SK-N-SH treated with all-trans-retinoic acid at 6 μM for 48 hours (cell line): ENCODE measurements at regions not wholly inside any gene's neighbourhood (a gene's known extent, or its start where the extent isn't known, plus 50 kb on each side); places are given as distances from the start of the nearest gene placed in this dataset.

Experiments
- ATAC-seq: fragments of 200-7000 bp; cut with Tn5 transposase; 3 replicates; pipeline ENCODE4 v1.9.1; 2020; ENCODE audit warnings: mild to moderate bottlenecking, moderate library complexity
- ARNTL ChIP-seq: fragments of 450-650 bp; formaldehyde crosslinking; IDR thresholded peaks from 2 replicates; pipeline ENCODE4 v1.5.0; 2020; ENCODE audit warnings: low read depth, mild to moderate bottlenecking, moderate library complexity, borderline replicate concordance
- BACH2 ChIP-seq: fragments of 250-450 bp; sonication (Bioruptor Pico); IDR thresholded peaks from 2 replicates; pipeline ENCODE4 v1.9.0; 2021; ENCODE audit warnings: mild to moderate bottlenecking, borderline replicate concordance
- CREB5 ChIP-seq: fragments of 250-450 bp; sonication (Bioruptor Pico); IDR thresholded peaks from 2 replicates; pipeline ENCODE4 v1.5.1; 2020; ENCODE audit warnings: low read depth, mild to moderate bottlenecking, moderate library complexity
- CSRNP3 ChIP-seq: fragments of 250-450 bp; sonication (Bioruptor Pico); IDR thresholded peaks from 2 replicates; pipeline ENCODE4 v1.5.1; 2021; ENCODE audit warnings: mild to moderate bottlenecking, moderate library complexity
- GLIS3 ChIP-seq: fragments of 250-450 bp; sonication (Bioruptor Pico); IDR thresholded peaks from 2 replicates; pipeline ENCODE4 v1.5.0; 2020; ENCODE audit warnings: mild to moderate bottlenecking, moderate library complexity
- ISL1 ChIP-seq: fragments of 250-450 bp; sonication (Bioruptor Pico); IDR thresholded peaks from 2 replicates; pipeline ENCODE4 v2.1.2; 2022; ENCODE audit warnings: mild to moderate bottlenecking, moderate library complexity
- OSR1 ChIP-seq: fragments of 250-450 bp; sonication (Bioruptor Pico); IDR thresholded peaks from 2 replicates; pipeline ENCODE4 v1.8.0; 2022; ENCODE audit warnings: moderate library complexity, mild to moderate bottlenecking, inconsistent platforms
- PATZ1 ChIP-seq: fragments of 250-450 bp; sonication (Bioruptor Pico); IDR thresholded peaks from 2 replicates; pipeline ENCODE4 v1.8.0; 2020; ENCODE audit warnings: mild to moderate bottlenecking, moderate library complexity, borderline replicate concordance
- POU6F1 ChIP-seq: fragments of 250-450 bp; sonication (Bioruptor Pico); IDR thresholded peaks from 2 replicates; pipeline ENCODE4 v1.8.0; 2021; ENCODE audit warnings: low read depth, mild to moderate bottlenecking, moderate library complexity, borderline replicate concordance
- PPARA ChIP-seq: fragments of 250-450 bp; sonication (Bioruptor Pico); IDR thresholded peaks from 2 replicates; pipeline ENCODE4 v1.5.0; 2020; ENCODE audit warnings: mild to moderate bottlenecking, borderline replicate concordance
- TCF4 ChIP-seq: fragments of 250-450 bp; sonication (Bioruptor Pico); IDR thresholded peaks from 2 replicates; pipeline ENCODE4 v1.8.0; 2021; ENCODE audit warnings: mild to moderate bottlenecking, moderate library complexity, borderline replicate concordance
- TOX ChIP-seq: fragments of 250-450 bp; sonication (Bioruptor Pico); IDR thresholded peaks from 2 replicates; pipeline ENCODE4 v1.8.0; 2021; ENCODE audit warnings: mild to moderate bottlenecking, moderate library complexity, borderline replicate concordance
- TSHZ2 ChIP-seq: fragments of 250-450 bp; sonication (Bioruptor Pico); IDR thresholded peaks from 2 replicates; pipeline ENCODE4 v1.5.0; 2020; ENCODE audit warnings: mild to moderate bottlenecking, moderate library complexity
- ZC3H10 ChIP-seq: fragments of 250-450 bp; sonication (Bioruptor Pico); IDR thresholded peaks from 2 replicates; pipeline ENCODE4 v1.5.1; 2021; ENCODE audit warnings: mild to moderate bottlenecking, moderate library complexity
- ZFP30 ChIP-seq: fragments of 450-650 bp; formaldehyde crosslinking; IDR thresholded peaks from 2 replicates; pipeline ENCODE4 v1.5.0; 2022; ENCODE audit warnings: mild to moderate bottlenecking, moderate library complexity

GRCh38 chr6:113699239-113699638 lies 157.9 kb upstream of the MARCKS start:
- no peak for ATAC-seq
- TF ChIP-seq PATZ1 (CRISPR knock-in tag) (no peak), ARNTL (CRISPR knock-in tag) (no peak), OSR1 (CRISPR knock-in tag) (no peak), TCF4 (CRISPR knock-in tag) (no peak), ISL1 (no peak), ZC3H10 (CRISPR knock-in tag) (no peak), TOX (CRISPR knock-in tag) (no peak), ZFP30 (CRISPR knock-in tag) (no peak), CSRNP3 (CRISPR knock-in tag) (no peak), GLIS3 (CRISPR knock-in tag) (no peak)

- TF ChIP-seq TSHZ2 (CRISPR knock-in tag) = no peak
- ATAC-seq = no peak
Measured at GRCh38 chr6:113701552-113702254, 155.4 kb upstream of the MARCKS start.

GRCh38 chr6:113707194-113707593 lies 150.0 kb upstream of the MARCKS start:
- ATAC-seq = no peak
- TF ChIP-seq GLIS3 (CRISPR knock-in tag) = no peak
- TF ChIP-seq CSRNP3 (CRISPR knock-in tag) = no peak
- no peak for TF ChIP-seq BACH2 (CRISPR knock-in tag)
- no peak for TF ChIP-seq PATZ1 (CRISPR knock-in tag)
- TF ChIP-seq CREB5 = no peak
- no peak for TF ChIP-seq PPARA (CRISPR knock-in tag)
- no peak for TF ChIP-seq POU6F1 (CRISPR knock-in tag)
